ENCODE measurements at regions not wholly inside any gene's neighbourhood (a gene's known extent, or its start where the extent isn't known, plus 50 kb on each side); places are given as distances from the start of the nearest gene placed in this dataset.

DNA sequence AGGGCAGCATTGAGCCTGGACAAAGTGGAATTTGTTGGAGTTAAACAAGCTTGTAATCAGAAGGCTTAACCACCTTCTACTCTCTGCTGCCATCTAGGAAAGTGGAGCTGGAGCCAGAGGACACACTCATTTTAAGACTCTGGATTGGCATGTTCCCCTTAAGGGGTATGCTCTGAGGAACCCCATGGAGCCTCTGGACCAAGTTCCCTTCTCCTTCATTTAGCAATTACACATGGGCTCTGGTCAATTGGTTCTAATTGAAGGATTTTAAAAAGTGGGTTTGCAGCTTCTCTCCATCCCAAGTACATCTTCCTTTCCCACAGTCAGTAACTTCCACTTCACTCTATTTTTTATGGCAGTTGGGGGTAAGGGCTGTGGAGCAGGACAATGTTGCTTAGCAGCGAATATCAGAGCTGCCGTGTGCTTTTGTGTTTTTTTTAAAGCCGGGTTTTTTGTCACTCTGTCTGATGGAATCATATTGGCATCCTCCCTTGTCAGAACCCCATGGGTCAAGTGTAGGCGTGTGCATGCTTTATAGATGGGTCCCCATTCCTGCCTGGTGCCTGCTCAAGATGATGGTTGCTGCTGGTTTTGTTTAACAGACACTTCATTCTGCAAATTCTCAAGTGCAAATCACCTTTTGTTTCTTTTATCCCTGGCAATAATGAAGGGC lies 330.7 kb upstream of the ADAMTSL1 start:
- no peak for ATAC-seq (ENCODE audit: low read depth in 2 of 2)
- Mint-ChIP-seq H3K27ac (no peak overlapping the region), H3K36me3 (no peaks in the 10 kb centered on the region), H3K27me3 (no peaks in the 10 kb centered on the region), H3K4me3 (no peak overlapping the region), H3K4me1 (no peaks in the 10 kb centered on the region), H3K9me3 (peaks cover 0 to 2% (median 0%) of the 10 kb centered on the region in 7 donors)
- DNase-seq, result no peak

DNA sequence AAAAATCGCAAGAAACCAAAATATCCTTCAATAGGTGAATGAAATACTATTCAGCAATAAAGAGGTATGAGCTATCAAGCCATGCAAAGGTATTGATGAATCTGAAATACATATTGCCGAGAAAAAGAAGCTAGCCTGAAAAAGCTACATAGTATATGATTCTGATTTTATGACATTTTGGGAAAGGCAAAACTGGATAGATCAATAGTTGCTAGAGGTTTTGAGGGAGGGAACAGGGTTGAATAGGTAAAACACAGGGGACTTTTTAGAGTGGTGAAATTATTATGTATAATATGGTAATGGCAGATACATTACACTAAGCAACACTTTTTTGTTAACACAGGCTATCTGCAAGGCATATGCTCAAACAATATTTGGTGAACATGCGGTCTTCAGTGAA lies 327.6 kb upstream of the ADAMTSL1 start:
- no peak overlapping the region for H3K4me3 Mint-ChIP-seq

DNA sequence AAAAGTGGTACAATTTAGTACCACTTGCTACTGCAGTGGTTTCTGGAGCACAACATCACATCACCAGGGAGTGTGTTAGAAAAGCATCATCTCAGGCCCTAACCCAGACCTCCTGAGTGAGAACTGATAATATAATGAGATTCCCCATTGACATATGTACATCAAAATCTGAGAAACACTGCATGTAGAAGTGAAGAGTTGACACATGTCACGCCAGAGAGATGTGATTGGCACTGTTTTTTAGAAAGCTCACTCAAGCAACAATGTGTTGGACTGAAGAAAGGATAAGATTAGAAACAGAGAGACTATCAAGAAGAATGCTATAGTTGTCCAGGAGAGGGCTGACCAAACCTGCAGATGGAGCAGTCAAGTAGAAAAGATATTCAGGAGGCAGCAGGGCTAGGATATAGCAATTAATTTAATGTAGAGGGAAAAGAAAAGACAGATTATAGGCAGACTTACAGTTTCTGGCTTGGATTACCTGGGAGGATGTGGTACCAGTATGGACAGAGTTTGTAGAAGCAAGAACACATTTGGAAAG lies 324.4 kb upstream of the ADAMTSL1 start:
- no peak for ATAC-seq (ENCODE audit: low read depth in 2 of 2)
- peaks cover 0 to 13% (median 2%) of the 10 kb centered on the region in 7 donors for H3K9me3 Mint-ChIP-seq

More for the DNA sequence above, 327.6 kb upstream of the ADAMTSL1 start:
- DNase-seq (no peak), ATAC-seq (ENCODE audit: low read depth in 2 of 2) (no peak)
- Mint-ChIP-seq H3K27ac (no peak overlapping the region), H3K9me3 (peaks cover 0 to 13% (median 0%) of the 10 kb centered on the region in 7 donors), H3K4me1 (no peaks in the 10 kb centered on the region), H3K36me3 (no peaks in the 10 kb centered on the region), H3K27me3 (peaks cover 0 to 5% (median 0%) of the 10 kb centered on the region in 3 donors)

GRCh38 chr9:18154661-18155060 lies 319.3 kb upstream of the ADAMTSL1 start:
- H3K9me3 Mint-ChIP-seq, result peaks cover 0 to 14% (median 0%) of the 10 kb centered on the region in 7 donors
- ATAC-seq (ENCODE audit: low read depth in 2 of 2), result no peak
- no peaks in the 10 kb centered on the region for H3K36me3 Mint-ChIP-seq
- H3K27ac Mint-ChIP-seq, result no peak overlapping the region
- DNase-seq, result no peak
- H3K4me3 Mint-ChIP-seq, result no peak overlapping the region
- H3K27me3 Mint-ChIP-seq, result peaks cover 0 to 5% (median 0%) of the 10 kb centered on the region in 3 donors
- no peaks in the 10 kb centered on the region for H3K4me1 Mint-ChIP-seq

More for the DNA sequence above, 324.4 kb upstream of the ADAMTSL1 start:
- no peak for DNase-seq
- Mint-ChIP-seq H3K27me3 (peaks cover 0 to 5% (median 0%) of the 10 kb centered on the region in 3 donors), H3K4me1 (no peaks in the 10 kb centered on the region), H3K36me3 (no peaks in the 10 kb centered on the region), H3K4me3 (no peak overlapping the region), H3K27ac (no peak overlapping the region)

DNA sequence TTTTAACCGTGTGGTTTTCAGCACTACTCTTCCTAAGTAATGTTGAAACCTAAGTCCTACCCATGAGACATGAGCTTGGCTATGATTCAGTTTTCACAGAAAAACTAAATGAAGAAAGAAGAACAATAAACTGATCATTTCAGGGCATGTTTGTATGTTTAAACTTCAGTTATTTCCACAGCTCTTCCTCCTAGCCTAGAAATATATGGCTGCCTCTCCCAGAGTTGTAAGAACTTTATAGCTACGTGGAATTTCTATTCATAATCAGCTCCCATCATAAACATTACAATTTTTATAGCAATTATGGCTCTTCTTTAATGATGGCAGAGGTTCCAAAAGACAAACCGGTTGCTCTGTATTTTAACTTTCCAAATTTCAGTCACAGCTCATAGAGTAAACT lies 314.7 kb upstream of the ADAMTSL1 start:
- Mint-ChIP-seq H3K9me3 (peaks cover 0 to 8% (median 0%) of the 10 kb centered on the region in 7 donors), H3K4me3 (no peak overlapping the region), H3K4me1 (no peaks in the 10 kb centered on the region), H3K36me3 (no peaks in the 10 kb centered on the region), H3K27ac (no peak overlapping the region), H3K27me3 (no peaks in the 10 kb centered on the region)
- no peak for ATAC-seq (ENCODE audit: low read depth in 2 of 2)
- no peak for DNase-seq

DNA sequence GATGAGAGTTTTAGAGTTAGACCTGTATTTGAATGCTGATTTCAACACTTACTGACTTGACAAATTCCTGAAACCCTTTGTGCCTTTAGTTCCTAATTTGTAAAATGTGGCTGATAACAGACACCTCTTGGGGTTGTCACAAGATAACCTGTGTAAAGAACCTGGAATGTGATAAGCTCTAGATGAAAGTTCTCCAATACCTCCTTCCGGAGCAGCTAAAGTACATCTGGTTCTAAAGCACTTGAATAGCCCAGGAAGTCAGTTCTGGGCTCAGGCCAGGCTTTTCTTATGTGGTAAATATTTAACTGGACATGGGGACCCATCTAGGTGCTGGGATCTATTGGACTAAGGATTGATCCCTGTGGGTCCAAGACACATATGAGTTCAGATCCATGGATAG lies 310.8 kb upstream of the ADAMTSL1 start:
- Mint-ChIP-seq H3K4me3 (no peak overlapping the region), H3K4me1 (no peaks in the 10 kb centered on the region), H3K9me3 (peaks cover 0 to 4% (median 2%) of the 10 kb centered on the region in 7 donors), H3K36me3 (no peaks in the 10 kb centered on the region), H3K27ac (no peak overlapping the region), H3K27me3 (no peaks in the 10 kb centered on the region)
- DNase-seq (no peak), ATAC-seq (ENCODE audit: low read depth in 2 of 2) (no peak)

- H3K9me3 Mint-ChIP-seq, result peaks cover 0 to 7% (median 2%) of the 10 kb centered on the region in 7 donors
- DNase-seq, result no peak
- no peaks in the 10 kb centered on the region for H3K36me3 Mint-ChIP-seq
- H3K27ac Mint-ChIP-seq, result no peak overlapping the region
- H3K4me3 Mint-ChIP-seq, result no peak overlapping the region
- no peak for ATAC-seq (ENCODE audit: low read depth in 2 of 2)
- H3K4me1 Mint-ChIP-seq, result no peaks in the 10 kb centered on the region
- H3K27me3 Mint-ChIP-seq, result no peaks in the 10 kb centered on the region
Observed at GRCh38 chr9:18167733-18168132, 306.2 kb upstream of the ADAMTSL1 start.

DNA sequence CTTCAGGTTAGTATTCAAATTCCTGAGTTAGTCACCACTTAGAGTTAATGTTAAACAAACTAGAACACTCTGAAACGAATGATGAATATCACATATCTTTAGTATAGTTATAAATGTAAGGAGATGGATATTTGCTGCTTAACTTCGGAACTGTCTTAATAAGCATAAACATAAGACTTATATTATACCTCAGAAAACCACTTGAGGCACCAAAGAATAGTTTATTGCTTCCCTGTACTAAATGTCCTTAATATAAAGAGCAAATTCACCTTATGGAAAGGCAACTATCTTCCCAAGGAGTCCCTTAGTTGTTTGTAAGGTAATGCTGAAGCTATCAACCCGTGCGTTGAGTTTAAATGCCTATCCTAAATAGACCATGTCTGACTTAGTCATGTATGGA lies 300.0 kb upstream of the ADAMTSL1 start:
- H3K36me3 Mint-ChIP-seq, result no peaks in the 10 kb centered on the region
- no peak for DNase-seq
- ATAC-seq (ENCODE audit: low read depth in 2 of 2), result no peak
- no peak overlapping the region for H3K27ac Mint-ChIP-seq
- H3K4me3 Mint-ChIP-seq, result no peak overlapping the region
- H3K4me1 Mint-ChIP-seq, result no peaks in the 10 kb centered on the region
- no peaks in the 10 kb centered on the region for H3K27me3 Mint-ChIP-seq
- peaks cover 0 to 15% (median 5%) of the 10 kb centered on the region in 7 donors for H3K9me3 Mint-ChIP-seq

GRCh38 chr9:18182636-18183035 lies 291.3 kb upstream of the ADAMTSL1 start:
- H3K4me3 Mint-ChIP-seq, result no peak overlapping the region

DNA sequence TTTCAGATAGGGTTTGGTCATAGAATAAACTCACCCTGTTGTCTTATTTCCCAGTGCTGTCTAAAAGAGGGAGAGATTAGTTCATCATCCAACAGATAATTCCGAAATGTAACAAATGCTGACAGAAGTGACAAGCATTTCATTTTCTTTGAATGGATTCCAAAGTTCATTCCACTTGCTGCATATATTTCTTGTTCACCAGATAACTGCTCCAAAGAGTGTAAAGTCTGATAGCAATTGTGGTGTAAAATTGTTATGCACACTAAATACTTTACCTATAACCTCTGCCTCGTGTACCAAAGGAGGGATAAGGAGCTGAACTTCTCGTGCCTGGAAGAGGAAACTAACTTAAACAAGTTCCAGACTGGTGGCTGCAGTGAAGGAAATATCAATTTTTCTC lies 290.0 kb upstream of the ADAMTSL1 start:
- DNase-seq, result no peak
- H3K36me3 Mint-ChIP-seq, result no peaks in the 10 kb centered on the region
- peaks cover 0 to 9% (median 0%) of the 10 kb centered on the region in 7 donors for H3K9me3 Mint-ChIP-seq
- ATAC-seq (ENCODE audit: low read depth in 2 of 2), result no peak
- H3K27ac Mint-ChIP-seq, result no peak overlapping the region
- H3K4me3 Mint-ChIP-seq, result no peak overlapping the region
- H3K27me3 Mint-ChIP-seq, result no peaks in the 10 kb centered on the region
- no peaks in the 10 kb centered on the region for H3K4me1 Mint-ChIP-seq

More at GRCh38 chr9:18182636-18183035, 291.3 kb upstream of the ADAMTSL1 start:
- no peaks in the 10 kb centered on the region for H3K27me3 Mint-ChIP-seq
- no peak overlapping the region for H3K27ac Mint-ChIP-seq
- DNase-seq (no peak), ATAC-seq (ENCODE audit: low read depth in 2 of 2) (no peak)
- no peaks in the 10 kb centered on the region for H3K36me3 Mint-ChIP-seq
- H3K9me3 Mint-ChIP-seq, result peaks cover 0 to 10% (median 4%) of the 10 kb centered on the region in 7 donors
- H3K4me1 Mint-ChIP-seq, result no peaks in the 10 kb centered on the region

GRCh38 chr9:18184401-18184800 lies 289.6 kb upstream of the ADAMTSL1 start:
- no peak overlapping the region for H3K4me3 Mint-ChIP-seq
- no peak for DNase-seq
- no peak for ATAC-seq (ENCODE audit: low read depth in 2 of 2)
- no peaks in the 10 kb centered on the region for H3K4me1 Mint-ChIP-seq
- H3K9me3 Mint-ChIP-seq, result peaks cover 0 to 7% (median 0%) of the 10 kb centered on the region in 7 donors
- H3K27me3 Mint-ChIP-seq, result no peaks in the 10 kb centered on the region
- no peak overlapping the region for H3K27ac Mint-ChIP-seq
- no peaks in the 10 kb centered on the region for H3K36me3 Mint-ChIP-seq

DNA sequence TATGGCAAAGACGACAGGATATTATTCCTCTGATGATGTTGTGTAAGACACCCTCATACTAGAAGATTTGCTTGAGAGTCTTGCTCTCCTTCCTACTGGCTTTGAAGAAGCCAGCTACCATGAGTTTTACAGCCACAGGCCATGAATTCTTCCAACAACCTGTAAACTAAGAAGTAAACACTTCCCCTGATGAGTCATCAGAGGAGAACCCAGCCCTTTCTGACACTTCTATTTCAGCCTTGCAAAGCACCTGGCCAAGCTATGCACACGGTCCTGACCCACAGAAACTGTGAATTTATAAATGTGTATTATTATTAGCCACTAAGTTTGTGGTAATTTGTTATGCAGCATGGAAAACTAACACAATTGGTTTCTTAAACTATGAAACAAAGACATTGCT lies 288.8 kb upstream of the ADAMTSL1 start:
- Mint-ChIP-seq H3K4me1 (no peaks in the 10 kb centered on the region), H3K27ac (no peak overlapping the region), H3K36me3 (no peaks in the 10 kb centered on the region), H3K9me3 (peaks cover 0 to 6% (median 0%) of the 10 kb centered on the region in 7 donors), H3K4me3 (no peak overlapping the region), H3K27me3 (no peaks in the 10 kb centered on the region)
- ATAC-seq (ENCODE audit: low read depth in 2 of 2) (no peak), DNase-seq (no peak)

- Mint-ChIP-seq H3K36me3 (no peaks in the 10 kb centered on the region), H3K27ac (no peak overlapping the region)
- DNase-seq, result no peak
Observed at GRCh38 chr9:18188971-18189370, 285.0 kb upstream of the ADAMTSL1 start.

DNA sequence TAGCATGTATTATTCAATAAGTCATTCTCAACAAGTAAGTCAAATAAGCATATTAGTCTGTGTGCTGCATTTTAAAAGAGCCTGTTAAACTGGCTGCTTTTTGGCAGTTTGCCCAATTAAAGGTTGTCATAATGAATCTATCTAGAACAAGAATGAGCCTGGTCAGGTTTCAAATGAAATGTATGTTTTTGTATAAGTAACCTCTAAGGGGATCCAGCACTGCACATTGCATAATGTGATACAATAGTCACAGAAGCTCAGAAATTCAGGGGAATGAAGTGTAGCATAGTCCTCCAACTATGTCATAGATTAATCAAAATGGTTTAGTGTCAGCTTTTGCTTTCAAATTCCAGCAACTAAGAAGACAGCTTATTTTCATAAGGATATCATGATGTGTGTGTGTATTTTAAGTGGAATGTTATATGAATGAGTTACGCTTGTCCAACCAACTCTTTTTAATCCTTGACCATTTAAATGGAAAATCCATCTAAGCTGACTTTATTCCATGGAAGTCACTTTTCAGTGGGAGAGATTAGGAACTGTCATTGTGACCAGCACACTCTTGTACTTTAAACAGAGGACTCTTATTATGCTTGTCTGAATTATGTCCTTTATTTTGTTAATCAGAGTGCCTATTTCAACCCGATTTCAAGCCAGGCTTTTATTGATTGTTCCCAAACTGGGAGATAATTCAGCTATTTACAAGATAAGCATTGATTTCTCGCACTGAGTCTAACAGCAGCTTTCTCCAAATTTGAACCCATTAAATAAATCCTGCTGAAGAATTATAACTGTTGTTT lies 283.9 kb upstream of the ADAMTSL1 start:
- DNase-seq (no peak), ATAC-seq (ENCODE audit: low read depth in 2 of 2) (no peak)
- Mint-ChIP-seq H3K36me3 (no peaks in the 10 kb centered on the region), H3K9me3 (peaks cover 0 to 2% (median 0%) of the 10 kb centered on the region in 7 donors), H3K4me3 (no peak overlapping the region), H3K27me3 (no peaks in the 10 kb centered on the region), H3K4me1 (no peaks in the 10 kb centered on the region), H3K27ac (no peak overlapping the region)

More at GRCh38 chr9:18188971-18189370, 285.0 kb upstream of the ADAMTSL1 start:
- no peaks in the 10 kb centered on the region for H3K4me1 Mint-ChIP-seq
- no peaks in the 10 kb centered on the region for H3K27me3 Mint-ChIP-seq
- H3K4me3 Mint-ChIP-seq, result no peak overlapping the region
- peaks cover 0 to 5% (median 0%) of the 10 kb centered on the region in 7 donors for H3K9me3 Mint-ChIP-seq
- no peak for ATAC-seq (ENCODE audit: low read depth in 2 of 2)

Data from naive B cell (primary cell).